ENCODE measurements at regions not wholly inside any gene's neighbourhood (a gene's known extent, or its start where the extent isn't known, plus 50 kb on each side); places are given as distances from the start of the nearest gene placed in this dataset.

- no peak for TF ChIP-seq CTCF (IDR thresholded peaks at IDR 0.05; ENCODE audit: low read depth, low read length)
- no peak for TF ChIP-seq MAX (IDR thresholded peaks at IDR 0.05; ENCODE audit: low read depth, low read length)
- no peak for TF ChIP-seq MYC (IDR thresholded peaks at IDR 0.05; ENCODE audit: low read depth, low read length)
- TF ChIP-seq POLR2A (IDR thresholded peaks at IDR 0.05; ENCODE audit: extremely low read depth, insufficient read length) = no peak
- H3K4me3 ChIP-seq (ENCODE audit: low read depth, low read length) = no peak overlapping the region
- DNase-seq (ENCODE audit: low read depth) = no peak
These were observed 237.9 kb downstream of the NSG2 start for GRCh38 chr5:174283211-174284005.

GRCh38 chr5:174284873-174285272 lies 239.4 kb downstream of the NSG2 start:
- no peak overlapping the region for H3K4me3 ChIP-seq (ENCODE audit: low read depth, low read length)
- TF ChIP-seq MAX (IDR thresholded peaks at IDR 0.05; ENCODE audit: low read depth, low read length) = no peak
- TF ChIP-seq POLR2A (IDR thresholded peaks at IDR 0.05; ENCODE audit: extremely low read depth, insufficient read length) = no peak
- TF ChIP-seq MYC (IDR thresholded peaks at IDR 0.05; ENCODE audit: low read depth, low read length) = no peak
- TF ChIP-seq CTCF (IDR thresholded peaks at IDR 0.05; ENCODE audit: low read depth, low read length) = no peak
- no peak for DNase-seq (ENCODE audit: low read depth)

- no peak overlapping the region for H3K4me3 ChIP-seq (ENCODE audit: low read depth, low read length)
- DNase-seq (ENCODE audit: low read depth) = no peak
- TF ChIP-seq POLR2A (IDR thresholded peaks at IDR 0.05; ENCODE audit: extremely low read depth, insufficient read length) (no peak), MYC (IDR thresholded peaks at IDR 0.05; ENCODE audit: low read depth, low read length) (no peak), CTCF (IDR thresholded peaks at IDR 0.05; ENCODE audit: low read depth, low read length) (no peak), MAX (IDR thresholded peaks at IDR 0.05; ENCODE audit: low read depth, low read length) (no peak)
These were observed 242.3 kb downstream of the NSG2 start for GRCh38 chr5:174287761-174288160.

- TF ChIP-seq POLR2A (IDR thresholded peaks at IDR 0.05; ENCODE audit: extremely low read depth, insufficient read length) (no peak), MYC (IDR thresholded peaks at IDR 0.05; ENCODE audit: low read depth, low read length) (no peak), CTCF (IDR thresholded peaks at IDR 0.05; ENCODE audit: low read depth, low read length) (no peak), MAX (IDR thresholded peaks at IDR 0.05; ENCODE audit: low read depth, low read length) (no peak)
- no peak overlapping the region for H3K4me3 ChIP-seq (ENCODE audit: low read depth, low read length)
- DNase-seq (ENCODE audit: low read depth) = no peak
These were observed 242.9 kb downstream of the NSG2 start for GRCh38 chr5:174288439-174288838.

GRCh38 chr5:174291162-174291561 lies 245.7 kb downstream of the NSG2 start:
- H3K4me3 ChIP-seq (ENCODE audit: low read depth, low read length) = no peak overlapping the region
- no peak for DNase-seq (ENCODE audit: low read depth)
- TF ChIP-seq CTCF (IDR thresholded peaks at IDR 0.05; ENCODE audit: low read depth, low read length) (no peak), MYC (IDR thresholded peaks at IDR 0.05; ENCODE audit: low read depth, low read length) (no peak), MAX (IDR thresholded peaks at IDR 0.05; ENCODE audit: low read depth, low read length) (no peak), POLR2A (IDR thresholded peaks at IDR 0.05; ENCODE audit: extremely low read depth, insufficient read length) (no peak)
